Putamen (tissue), 1 donor: ENCODE measurements at regions not wholly inside any gene's neighbourhood (a gene's known extent, or its start where the extent isn't known, plus 50 kb on each side); places are given as distances from the start of the nearest gene placed in this dataset.
"Not testable (repeated sequence)": the region's sequence is repeated elsewhere in the genome, so short reads cannot be mapped to it uniquely, and the experiment has no call there.

Source experiments
- DNase-seq: peaks from one replicate; pipeline ENCODE4 v3.0.0-alpha.2; 2016; ENCODE audit warnings: low spot score

DNA sequence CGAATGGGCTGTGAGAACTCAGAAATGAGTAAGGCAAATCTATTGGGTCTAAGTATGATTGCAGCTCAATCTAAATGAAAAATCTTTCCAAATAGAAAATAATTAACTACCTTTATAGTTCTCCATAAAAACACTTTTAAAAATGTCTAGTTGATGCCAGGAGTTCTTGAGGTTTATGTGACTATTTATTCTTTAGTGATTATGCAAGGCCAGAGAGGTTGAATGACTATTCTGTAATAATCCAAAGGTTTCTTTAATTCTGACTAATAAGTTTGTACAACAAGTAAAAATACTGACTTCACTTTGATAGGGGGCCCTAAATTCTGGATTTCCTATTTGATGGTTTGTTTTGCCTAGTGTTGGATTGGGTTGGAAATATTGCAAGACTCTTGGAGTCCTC lies 461.2 kb downstream of the EPM2A start:
- DNase-seq: no peak

DNA sequence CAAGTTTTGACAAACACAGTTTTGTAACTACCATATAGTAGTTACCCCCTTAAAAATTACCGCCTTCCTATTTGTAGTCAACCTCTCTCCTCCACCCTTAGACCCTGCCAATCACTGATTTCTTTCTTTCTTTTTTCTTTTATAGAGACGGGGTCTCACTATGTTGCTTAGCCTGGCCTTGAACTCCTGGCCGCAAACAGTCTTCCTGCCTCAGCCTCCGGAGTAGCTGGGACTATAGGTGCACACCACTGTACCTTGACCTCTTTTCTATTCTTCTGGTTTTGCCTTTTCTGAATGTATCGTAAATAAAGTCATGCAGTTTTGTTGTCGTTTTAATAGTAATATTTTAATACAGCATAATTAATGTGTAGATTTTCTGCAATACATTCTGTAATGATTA lies 460.3 kb downstream of the EPM2A start:
- DNase-seq: no peak

DNA sequence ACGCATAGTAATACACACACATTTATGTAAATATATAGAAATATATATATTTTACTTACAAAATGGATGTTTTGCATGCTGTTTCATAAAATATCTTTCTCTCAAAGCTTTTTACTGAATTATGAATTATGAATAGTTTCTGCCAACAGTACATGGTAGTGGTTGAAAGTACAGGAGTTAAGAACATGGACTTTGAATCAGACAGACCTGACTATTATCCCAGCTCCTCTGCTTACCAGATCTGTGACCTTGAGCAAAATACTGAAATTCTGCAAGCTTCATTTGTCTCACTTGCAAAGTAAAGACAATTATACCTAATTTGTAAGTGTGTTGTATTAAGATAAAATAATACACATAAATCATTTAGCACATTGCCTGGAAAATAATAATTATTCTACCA lies 459.5 kb downstream of the EPM2A start:
- DNase-seq: no peak

DNA sequence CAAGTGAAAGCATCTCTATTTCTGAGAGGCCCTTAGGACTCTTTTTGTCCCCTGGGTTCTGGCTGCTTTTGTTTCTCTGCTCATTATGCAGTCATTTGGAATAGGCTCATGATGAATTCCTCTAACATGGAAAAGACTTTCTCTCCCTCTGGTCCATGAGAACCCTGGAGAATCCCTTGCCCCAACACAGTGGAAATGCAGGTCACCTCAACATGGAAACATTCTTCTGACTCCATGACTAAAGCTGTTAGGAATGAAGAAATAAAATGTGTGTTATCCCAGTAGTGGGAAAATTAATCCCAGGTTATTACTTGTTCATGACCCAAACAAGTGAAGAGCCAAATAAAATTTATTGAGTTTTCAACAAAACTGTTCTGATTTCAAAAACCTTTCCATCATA lies 458.6 kb downstream of the EPM2A start:
- no peak for DNase-seq

DNA sequence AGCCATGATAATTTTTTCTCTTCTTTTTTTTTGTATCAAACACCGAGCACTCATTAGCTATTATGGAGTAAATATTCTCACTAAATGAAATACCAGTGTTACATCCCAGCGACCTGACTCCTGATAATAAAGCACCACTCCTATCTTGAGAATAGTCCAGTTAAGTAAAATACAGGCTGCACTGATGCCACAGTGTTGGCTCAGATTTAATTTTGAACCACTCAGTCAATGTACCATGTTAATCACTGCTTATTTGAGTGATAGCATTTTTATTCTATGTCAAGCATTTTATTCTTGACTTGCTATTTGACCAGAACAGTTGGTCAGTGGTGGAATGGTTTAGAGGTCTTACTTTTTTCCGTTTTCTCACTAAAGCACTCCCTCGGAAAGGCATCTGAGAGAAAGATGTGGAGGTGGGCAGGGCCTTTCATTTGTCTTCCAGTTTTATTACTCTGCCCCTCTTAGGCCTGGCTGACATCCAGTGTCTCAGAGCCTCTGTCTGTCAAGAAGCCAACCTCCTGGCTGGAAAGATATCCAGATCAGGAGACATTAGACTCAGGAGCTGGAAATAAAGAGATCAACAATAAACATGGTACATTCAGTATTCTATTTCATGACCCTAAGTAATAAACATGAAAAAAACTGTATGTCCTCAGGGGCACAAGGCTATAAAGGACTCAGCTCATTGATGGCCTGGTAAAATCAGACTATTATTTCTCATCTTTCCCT lies 457.8 kb downstream of the EPM2A start:
- no peak for DNase-seq

DNA sequence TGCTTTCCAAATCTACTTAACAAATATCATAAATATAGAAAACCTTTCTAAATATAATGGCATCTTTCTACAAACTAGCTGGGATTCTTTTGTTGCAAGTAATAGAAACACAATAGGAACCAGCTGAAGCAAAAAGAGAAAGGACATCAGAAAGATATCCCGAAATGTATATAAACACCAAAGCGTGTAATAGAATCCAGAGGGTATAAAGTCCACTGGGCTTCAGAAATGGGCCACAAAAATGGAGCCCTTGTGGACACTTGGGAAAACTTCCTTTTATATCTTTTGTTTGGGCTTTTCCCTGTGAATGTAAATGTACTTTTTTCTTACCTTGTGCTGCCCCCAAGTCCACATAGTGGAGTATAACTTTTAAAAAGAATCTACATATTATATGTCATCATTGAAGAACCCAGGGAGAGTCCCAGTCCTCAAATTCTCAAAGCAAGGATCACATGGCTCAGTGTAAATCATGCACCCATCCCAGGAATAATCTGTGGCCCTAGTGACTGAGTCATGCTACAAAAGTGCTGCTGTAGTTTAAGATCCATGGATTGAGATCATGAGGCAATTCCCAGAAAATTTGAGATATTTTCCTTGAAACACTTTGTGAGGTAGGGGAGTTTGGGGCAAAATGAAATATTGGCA lies 457.0 kb downstream of the EPM2A start:
- DNase-seq: no peak

DNA sequence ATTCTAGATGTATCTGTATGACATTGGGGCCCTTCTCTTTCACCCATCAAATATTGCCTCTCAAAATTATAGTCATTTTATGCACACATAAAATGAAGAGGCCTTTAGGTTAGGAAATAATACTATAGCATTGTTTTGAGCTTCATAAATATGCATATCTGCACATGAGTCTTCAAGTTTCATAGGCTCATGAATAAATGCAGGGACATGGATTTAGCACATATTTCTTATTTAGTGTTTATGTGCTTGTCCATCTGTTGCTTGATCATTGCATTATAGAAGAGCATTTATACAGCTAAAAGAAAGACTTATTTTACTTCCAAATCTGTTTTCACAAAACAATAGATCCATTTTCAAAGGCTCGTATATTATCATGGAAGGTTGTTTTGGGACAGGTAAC lies 455.8 kb downstream of the EPM2A start:
- DNase-seq: no peak

DNA sequence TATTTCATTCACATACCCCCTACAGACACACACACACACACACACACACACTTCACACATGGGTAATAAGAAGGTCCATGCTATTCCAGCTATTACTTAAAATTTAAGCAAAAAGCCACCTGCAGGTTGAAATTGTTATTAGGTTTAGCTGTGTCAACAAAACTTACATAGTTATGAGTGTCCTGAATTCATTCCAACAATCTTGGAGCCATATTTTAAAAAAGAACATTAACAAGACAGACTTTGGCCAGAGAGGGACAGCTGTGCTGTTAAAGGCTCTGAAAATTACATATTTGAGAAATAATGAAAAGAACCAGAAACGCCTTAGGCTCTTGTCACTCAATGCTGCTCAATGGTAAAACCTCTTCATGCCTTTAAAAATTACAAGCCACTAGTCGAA lies 455.3 kb downstream of the EPM2A start:
- DNase-seq: no peak

DNA sequence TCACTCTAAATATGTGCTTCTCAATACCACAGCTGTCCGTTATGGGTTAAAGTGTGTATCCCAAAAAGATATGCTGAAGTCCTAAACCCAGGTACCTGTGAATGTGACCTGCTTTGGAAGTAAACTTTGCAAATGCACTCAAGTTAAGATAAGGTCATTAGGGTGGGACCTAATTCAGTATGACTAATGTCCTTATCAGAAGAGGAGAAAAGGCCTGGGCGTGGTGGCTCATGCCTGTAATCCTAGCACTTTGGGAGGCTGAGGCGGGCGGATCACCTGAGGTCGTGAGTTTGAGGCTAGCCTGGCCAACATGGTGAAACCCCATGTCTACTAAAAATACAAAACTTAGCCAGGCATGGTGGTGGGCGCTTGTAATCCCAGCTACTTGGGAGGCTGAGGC lies 452.1 kb downstream of the EPM2A start:
- not testable (repeated sequence) for DNase-seq

DNA sequence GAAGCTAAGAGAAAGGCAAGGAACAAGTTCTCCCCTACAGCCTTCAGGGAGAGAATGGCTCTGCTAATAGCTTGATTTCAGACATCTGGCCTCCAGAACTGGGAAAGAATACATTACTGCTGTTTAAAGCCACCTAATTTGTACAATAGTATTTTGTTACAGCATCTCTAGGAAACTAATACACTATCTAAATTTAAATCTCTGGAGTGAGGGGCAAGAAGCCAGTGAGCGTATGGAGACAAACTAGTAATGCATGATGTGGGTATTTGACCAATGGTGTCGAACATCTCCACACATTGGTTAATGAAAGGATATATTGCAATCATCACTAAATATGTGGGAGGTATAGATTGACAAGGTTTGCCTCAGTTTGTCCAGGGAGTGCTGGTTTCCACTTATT lies 451.5 kb downstream of the EPM2A start:
- DNase-seq: no peak

DNA sequence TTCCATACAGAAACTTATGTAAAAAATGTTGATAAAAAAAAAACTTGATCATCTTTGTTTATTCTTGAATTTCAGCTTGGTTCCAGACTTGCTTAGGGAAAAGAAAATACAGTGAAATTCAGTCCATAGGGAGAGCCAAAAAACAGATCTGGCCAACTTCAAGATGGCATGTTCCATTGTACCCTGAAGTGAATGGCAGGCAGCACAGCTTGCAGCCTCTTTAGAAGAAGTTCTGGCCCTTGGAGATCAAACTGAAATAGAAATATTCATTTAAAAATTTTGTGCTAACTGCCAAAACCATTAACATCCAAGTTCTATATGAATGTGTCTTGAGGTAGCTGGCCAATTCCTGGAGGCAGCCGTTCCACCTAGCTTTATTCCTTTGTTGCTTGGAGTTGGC lies 448.4 kb downstream of the EPM2A start:
- DNase-seq: no peak

DNA sequence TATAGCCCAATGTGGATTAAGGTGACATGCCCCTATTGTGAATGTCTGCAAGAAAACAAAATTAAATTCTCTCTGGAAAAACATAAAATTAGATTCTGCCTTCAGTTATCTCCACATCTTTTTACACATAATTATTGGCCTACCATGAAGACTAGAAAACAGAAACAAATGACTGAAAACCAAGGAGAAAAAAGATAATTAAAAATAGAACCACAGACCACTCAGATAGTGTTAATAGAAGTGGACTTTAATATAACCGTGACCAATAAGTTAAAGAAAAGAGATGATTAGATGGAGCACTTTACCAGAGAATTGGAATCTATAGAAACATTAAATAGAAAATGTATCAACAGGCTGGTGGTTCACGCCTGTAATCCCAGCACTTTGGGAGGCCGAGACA lies 445.7 kb downstream of the EPM2A start:
- no peak for DNase-seq

DNA sequence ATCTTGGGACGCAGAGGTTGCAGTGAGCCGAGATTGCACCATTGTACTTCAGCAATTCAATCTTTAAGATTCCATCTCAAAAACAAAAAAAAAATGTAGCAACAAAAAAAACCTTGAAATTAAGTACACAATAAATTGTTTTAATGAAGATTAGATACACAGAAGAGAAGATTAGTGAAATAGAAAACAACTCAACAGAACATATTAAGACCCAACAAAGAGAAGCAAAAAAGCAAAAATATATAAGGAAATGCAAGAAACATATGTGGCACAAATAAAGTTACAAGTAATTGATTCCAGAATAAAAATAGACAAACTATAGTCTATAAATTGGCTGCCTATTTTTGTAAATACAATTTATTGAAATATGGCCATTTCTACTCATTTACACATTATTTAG lies 445.2 kb downstream of the EPM2A start:
- no peak for DNase-seq

DNA sequence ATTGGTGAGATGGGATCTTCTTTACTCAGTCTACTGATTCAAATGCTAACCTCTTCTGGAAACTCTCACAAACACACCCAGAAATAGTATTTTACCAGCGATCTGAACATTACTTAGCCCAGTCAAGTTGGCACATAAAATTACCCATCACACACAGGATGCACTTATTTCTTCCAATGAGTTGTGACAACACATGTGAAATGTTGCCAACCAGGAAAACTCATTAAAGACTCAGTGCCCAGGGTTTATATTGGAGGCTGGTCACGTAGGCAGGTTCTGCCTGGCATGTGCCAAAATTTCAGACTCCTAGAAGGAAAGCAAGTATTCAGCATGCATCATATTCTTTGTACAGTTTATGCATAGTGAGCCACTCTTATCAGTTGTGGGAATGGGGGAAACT lies 443.3 kb downstream of the EPM2A start:
- no peak for DNase-seq

DNA sequence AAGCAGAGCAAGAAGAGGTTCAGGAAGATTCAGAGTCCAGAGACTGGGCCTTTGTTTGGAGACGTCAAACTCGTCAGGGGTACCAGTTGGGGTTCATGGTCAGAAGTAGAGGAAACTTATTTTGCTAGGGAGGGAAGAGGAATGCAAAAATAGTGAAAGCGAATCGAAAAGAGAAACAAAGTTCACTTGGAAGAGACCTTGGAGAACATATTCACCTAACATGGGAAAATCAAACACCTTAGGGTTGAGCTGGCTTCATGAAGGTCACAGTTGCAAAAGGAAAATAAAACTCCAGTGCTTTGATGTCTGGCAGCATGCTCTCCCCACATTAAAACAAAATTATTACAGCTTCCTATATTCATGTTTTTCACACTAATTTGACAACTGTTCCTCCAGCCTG lies 440.4 kb downstream of the EPM2A start:
- no peak for DNase-seq

DNA sequence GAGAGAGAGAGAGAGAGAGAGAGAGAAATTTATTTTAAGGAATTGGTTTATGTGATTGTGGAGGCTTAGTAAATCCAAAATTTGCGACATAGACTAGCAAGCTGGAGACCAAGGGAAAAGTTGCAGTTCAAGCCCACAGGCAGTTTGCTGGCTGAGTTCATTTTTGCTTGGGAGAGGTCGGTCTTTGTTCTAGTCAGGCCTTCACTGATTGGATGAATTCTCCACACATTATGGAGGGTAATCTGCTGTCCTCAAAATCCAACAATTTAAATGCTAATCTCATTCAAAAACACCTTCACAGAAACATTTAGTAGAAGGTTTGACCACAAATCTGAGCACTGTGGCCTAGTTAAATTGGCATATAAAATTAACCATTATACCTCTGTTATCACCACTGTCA lies 439.6 kb downstream of the EPM2A start:
- DNase-seq: no peak

DNA sequence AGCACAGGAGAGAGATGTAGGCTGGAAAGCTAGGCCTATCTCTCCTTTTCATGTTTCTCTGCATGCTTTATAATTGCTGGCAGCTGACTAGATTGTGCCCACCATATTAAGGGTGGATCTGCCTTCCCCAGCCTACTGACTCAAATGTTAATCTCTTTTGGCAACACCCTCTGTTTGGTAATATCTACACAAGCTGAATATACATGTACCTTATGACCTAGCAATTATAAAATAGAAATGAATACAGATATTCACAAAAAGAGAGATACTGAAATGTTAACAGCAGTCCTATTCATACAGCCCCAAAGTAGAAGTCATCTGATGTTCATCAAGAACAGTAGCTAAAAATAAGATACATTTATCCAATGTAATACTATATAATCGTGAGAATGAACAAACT lies 429.6 kb downstream of the EPM2A start:
- DNase-seq: no peak

DNA sequence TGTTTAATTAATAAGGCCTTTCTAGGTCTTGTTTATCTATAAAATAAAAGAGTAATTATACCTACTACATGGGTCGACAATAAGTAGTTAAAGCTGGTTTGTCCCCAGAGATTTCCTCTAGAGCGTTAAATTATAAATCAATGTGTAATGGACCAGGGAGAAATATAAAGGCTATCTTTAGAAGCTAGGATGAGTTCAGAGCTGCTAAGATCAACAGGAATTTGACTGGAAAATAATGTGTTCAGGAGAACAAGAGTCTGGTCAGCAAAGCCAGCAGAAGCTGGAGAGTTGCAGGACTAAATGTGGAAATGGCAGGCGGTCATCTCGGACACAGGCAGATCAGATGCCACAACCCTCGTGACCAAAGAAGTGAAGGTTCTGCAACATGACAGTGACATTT lies 428.8 kb downstream of the EPM2A start:
- no peak for DNase-seq

DNA sequence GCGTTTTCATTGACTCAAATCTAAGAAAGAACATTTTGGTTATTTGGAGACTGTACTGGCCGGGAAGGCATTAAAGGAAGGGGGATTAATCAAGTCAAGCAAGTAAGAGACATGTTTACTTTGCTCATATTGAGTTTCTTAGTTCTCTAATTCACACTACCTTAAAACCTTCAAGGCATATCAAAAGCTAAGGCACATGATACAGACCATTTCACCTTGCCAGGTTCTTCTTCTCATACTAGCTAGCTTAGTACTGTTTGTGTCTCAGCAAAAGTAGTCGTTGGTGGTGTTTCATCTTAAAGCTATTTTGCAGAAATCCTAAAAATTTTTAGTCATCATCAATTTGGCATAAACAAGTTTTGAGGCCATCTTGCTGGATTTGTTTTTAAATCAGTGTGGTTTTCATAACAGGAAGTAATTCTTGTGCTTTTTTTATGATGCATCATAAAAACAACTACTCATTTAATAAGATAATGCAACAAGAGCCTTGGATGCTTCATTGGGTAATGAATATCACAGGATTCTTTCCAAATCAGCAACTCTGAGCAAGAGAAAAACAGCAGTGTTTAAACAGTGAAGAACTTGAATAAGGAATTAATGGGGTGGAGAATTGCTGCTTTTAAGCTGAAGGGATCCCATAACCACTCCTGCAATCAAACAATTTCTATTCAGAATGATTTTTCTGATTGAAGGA lies 425.3 kb downstream of the EPM2A start:
- no peak for DNase-seq

DNA sequence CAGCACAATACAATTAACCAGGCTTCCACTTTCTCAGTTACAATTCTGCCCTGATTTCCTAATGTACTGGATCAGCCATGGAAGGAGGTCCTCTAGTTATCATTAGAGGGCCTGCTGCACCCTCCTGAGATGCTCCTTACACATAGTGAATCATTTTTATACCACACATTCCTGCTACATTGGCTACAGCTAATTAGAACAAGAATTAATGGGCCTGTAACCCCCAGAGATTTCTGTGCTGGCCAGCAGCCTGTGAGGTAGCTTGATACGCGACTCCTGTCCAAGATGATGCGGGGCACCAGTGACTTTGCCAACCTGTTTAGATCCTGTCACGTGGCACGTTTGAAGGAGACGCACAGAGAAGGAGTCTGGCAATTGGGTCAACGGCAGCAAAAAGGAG lies 422.8 kb downstream of the EPM2A start:
- DNase-seq: no peak

DNA sequence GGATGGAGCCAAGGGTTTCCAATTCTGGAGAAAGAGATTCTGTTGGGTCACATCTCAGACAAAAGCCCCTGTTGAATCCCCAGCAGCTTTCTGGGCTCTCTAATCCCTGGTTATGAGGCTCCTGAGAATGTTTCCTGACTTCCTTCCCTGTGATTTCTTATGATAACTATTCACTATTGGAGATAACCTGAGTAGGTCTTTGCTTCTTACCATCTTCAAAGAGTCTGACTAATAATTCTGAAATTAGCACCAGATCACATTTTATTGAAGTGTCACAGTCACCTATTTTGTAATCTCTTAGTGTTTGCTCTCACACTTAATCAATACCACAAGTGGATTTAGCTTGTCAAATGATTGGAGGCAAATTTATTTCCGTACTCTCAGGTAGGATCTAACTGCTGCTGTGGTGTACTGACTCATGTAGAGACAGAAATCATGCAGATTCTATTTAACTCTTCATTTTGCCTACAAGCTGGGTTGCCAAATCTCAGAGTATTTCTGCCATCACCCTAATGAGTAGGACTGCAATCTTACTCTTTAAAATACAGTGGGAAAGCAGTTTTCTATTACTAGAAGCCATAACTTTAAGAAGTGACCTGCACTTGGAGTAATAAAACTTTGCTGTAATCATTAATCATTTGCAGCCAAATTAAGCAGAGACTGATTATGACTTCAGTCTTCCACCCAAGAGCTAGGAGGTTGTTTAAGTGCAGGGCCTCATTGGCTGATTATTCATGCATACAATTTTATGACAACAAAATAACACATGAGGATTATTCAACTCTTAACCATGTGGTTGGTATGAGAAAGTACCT lies 422.1 kb downstream of the EPM2A start:
- DNase-seq: no peak

DNA sequence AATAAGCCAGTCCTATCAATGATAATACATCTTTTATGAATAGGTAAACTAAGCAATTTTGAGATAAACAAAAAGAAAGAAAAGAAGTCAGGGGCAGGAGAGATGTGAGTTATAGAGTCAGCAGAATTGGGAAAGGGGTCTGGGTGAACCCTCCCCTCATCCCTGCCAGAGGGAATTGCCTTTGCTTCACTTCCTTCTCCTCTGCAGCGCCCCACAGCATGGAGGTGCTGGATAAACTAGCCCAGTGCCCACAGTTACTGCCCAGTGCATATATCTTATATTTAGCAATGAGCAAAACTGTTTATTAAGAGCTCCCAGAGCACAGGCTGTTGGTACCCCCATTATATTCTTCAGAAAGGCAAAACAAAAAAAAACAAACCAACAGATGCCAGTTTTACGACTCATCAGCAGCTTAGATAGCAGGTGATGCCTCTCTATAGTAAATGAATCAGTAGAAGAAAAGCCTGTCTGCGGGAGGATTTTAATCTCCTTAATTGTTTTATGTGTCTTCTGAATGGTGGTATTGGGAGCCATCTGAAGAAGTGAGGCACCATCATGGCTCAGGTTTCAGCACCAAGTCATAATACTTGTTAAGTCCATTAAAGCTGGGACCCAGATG lies 419.2 kb downstream of the EPM2A start:
- DNase-seq: no peak
